COLO829 (cell line): ENCODE measurements at regions not wholly inside any gene's neighbourhood (a gene's known extent, or its start where the extent isn't known, plus 50 kb on each side); places are given as distances from the start of the nearest gene placed in this dataset.

Source experiments
- DNase-seq: peaks from one replicate; pipeline ENCODE4 v3.0.0; 2012; ENCODE audit warnings: low spot score

GRCh38 chr21:38702196-38702595 is 103.5 kb upstream of the ETS2 start:
- DNase-seq, result no peak

GRCh38 chr21:38709876-38710275 is 95.9 kb upstream of the ETS2 start:
- DNase-seq, result no peak

- DNase-seq, result peak; percentile 40
These were observed 93.7 kb upstream of the ETS2 start for GRCh38 chr21:38712071-38712470.

- DNase-seq, result no peak
These were observed 93.1 kb upstream of the ETS2 start for GRCh38 chr21:38712664-38713063.

GRCh38 chr21:38714039-38714817 is 91.5 kb upstream of the ETS2 start:
- DNase-seq, result no peak

- no peak for DNase-seq
These were observed 90.7 kb upstream of the ETS2 start for GRCh38 chr21:38714999-38715398.

GRCh38 chr21:38716088-38716487 is 89.6 kb upstream of the ETS2 start:
- no peak for DNase-seq

- DNase-seq, result peak; percentile 26
These were observed 88.8 kb upstream of the ETS2 start for GRCh38 chr21:38716942-38717341.

GRCh38 chr21:38718481-38718880 is 87.2 kb upstream of the ETS2 start:
- DNase-seq, result no peak

GRCh38 chr21:38720074-38720473 is 85.7 kb upstream of the ETS2 start:
- DNase-seq, result no peak

GRCh38 chr21:38721055-38721454 is 84.7 kb upstream of the ETS2 start:
- DNase-seq, result no peak

GRCh38 chr21:38721958-38722357 is 83.8 kb upstream of the ETS2 start:
- DNase-seq, result no peak

- no peak for DNase-seq
These were observed 80.3 kb upstream of the ETS2 start for GRCh38 chr21:38725196-38726157.

GRCh38 chr21:38726482-38726881 is 79.2 kb upstream of the ETS2 start:
- DNase-seq, result no peak

- no peak for DNase-seq
These were observed 76.4 kb upstream of the ETS2 start for GRCh38 chr21:38729291-38729690.

- DNase-seq, result no peak
These were observed 75.9 kb upstream of the ETS2 start for GRCh38 chr21:38729754-38730379.

GRCh38 chr21:38733972-38734546 is 71.7 kb upstream of the ETS2 start:
- peak; percentile 68 for DNase-seq

GRCh38 chr21:38734646-38735365 is 70.9 kb upstream of the ETS2 start:
- no peak for DNase-seq

- no peak for DNase-seq
These were observed 70.0 kb upstream of the ETS2 start for GRCh38 chr21:38735626-38736206.

GRCh38 chr21:38740090-38740489 is 65.6 kb upstream of the ETS2 start:
- peak; percentile 57 for DNase-seq
